ENCODE measurements at regions not wholly inside any gene's neighbourhood (a gene's known extent, or its start where the extent isn't known, plus 50 kb on each side); places are given as distances from the start of the nearest gene placed in this dataset.
"Not testable (repeated sequence)": the region's sequence is repeated elsewhere in the genome, so short reads cannot be mapped to it uniquely, and the experiment has no call there.

- H3K27me3 ChIP-seq (ENCODE audit: control insufficient read depth, insufficient read depth, low read length), result no peaks in the 10 kb centered on the region
- no peak overlapping the region for H3K27ac ChIP-seq (ENCODE audit: low read length)
- H3K36me3 ChIP-seq (ENCODE audit: control insufficient read depth, insufficient read depth, low read length), result no peaks in the 10 kb centered on the region
- no peaks in the 10 kb centered on the region for H3K9me3 ChIP-seq (ENCODE audit: control insufficient read depth, low read depth, low read length)
- H3K4me3 ChIP-seq (ENCODE audit: low read length), result no peak overlapping the region
- no peak for DNase-seq
- no peaks in the 10 kb centered on the region for H3K4me1 ChIP-seq (ENCODE audit: control insufficient read depth, insufficient read depth, low read length)
Measured at GRCh38 chr4:103268746-103269145, 70.6 kb upstream of the CENPE start.

- DNase-seq, result no peak
- Histone ChIP-seq H3K4me1 (ENCODE audit: control insufficient read depth, insufficient read depth, low read length) (no peaks in the 10 kb centered on the region), H3K27ac (ENCODE audit: low read length) (no peak overlapping the region), H3K4me3 (ENCODE audit: low read length) (no peak overlapping the region), H3K27me3 (ENCODE audit: control insufficient read depth, insufficient read depth, low read length) (no peaks in the 10 kb centered on the region), H3K36me3 (ENCODE audit: control insufficient read depth, insufficient read depth, low read length) (no peaks in the 10 kb centered on the region), H3K9me3 (ENCODE audit: control insufficient read depth, low read depth, low read length) (no peaks in the 10 kb centered on the region)
- WGBS (ENCODE audit: insufficient coverage, low lambda C conversion rate), result no CpG with 5 or more reads among the region's 1 CpG
Measured at GRCh38 chr4:103264905-103265304, 66.8 kb upstream of the CENPE start.

- not testable (repeated sequence) for H3K27me3 ChIP-seq (ENCODE audit: control insufficient read depth, insufficient read depth, low read length)
- WGBS (ENCODE audit: insufficient coverage, low lambda C conversion rate), result 100% methylated on average over 1 of the region's 16 CpGs
Measured at GRCh38 chr4:103256068-103256467, 57.9 kb upstream of the CENPE start.

More at GRCh38 chr4:103256068-103256467, 57.9 kb upstream of the CENPE start:
- not testable (repeated sequence) for H3K4me1 ChIP-seq (ENCODE audit: control insufficient read depth, insufficient read depth, low read length); H3K27ac ChIP-seq (ENCODE audit: low read length); H3K9me3 ChIP-seq (ENCODE audit: control insufficient read depth, low read depth, low read length); H3K4me3 ChIP-seq (ENCODE audit: low read length); H3K36me3 ChIP-seq (ENCODE audit: control insufficient read depth, insufficient read depth, low read length); DNase-seq

Data from large intestine (tissue), 3 donors.